ENCODE measurements at regions not wholly inside any gene's neighbourhood (a gene's known extent, or its start where the extent isn't known, plus 50 kb on each side); places are given as distances from the start of the nearest gene placed in this dataset.

DNA sequence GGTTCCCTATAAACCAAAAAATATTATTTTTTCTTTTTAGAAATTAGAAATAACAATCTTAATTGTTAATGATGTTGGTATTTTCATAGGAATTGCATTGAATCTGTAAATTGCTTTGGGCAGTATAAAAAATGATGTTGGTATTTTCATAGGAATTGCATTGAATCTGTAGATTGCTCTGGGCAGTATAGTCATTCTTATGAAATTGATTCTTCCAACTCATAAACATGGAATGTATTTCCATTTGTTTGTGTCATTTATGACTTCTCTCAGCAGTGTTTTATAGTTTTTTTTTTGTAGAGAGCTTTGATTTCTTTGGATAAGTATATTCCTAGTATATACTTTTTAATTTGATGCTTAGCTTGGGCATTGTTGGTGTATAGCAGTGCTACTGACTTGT lies 82.0 kb upstream of the NT5C1B start:
- no peak for DNase-seq

DNA sequence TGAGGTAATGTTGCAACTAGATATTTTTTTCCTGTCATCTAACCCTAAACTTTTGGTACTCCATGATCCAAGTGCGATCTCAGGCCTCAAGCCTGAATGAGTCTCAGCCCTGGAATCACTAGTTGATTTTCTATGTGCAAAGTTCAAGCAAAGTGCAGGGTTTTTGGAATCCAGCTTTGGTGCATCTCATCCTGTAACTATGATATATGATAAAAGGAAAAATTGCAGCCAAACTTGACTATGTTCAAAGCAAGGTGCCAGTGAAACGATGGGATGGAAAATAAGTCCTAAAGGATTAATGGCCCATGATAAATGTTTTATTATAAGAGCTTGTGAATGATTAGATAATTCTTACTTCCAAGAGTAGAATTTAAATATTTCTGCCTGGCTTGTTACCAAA lies 78.9 kb upstream of the NT5C1B start:
- no peak for DNase-seq

DNA sequence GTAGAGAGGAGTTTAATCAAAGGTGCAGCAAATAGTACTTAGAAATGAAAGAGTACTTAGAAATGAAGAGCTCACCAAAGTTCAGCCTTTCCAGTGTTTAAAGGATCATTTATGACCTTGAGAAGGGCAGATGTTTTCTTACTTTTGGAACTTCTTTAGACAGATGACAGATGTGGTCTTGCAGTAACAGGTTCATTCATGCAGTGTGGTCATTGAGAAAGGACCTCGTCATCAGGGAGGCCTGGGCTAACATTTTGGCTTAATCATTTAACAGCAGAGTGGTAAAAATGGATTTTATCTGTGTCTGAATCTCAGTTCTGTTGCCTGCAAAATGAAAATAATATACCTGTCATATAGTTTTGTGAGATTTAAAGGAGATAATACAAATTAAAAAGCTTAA lies 75.1 kb upstream of the NT5C1B start:
- DNase-seq: no peak

- no peak for DNase-seq
Measured at GRCh38 chr2:18663861-18664260, 74.5 kb upstream of the NT5C1B start.

DNA sequence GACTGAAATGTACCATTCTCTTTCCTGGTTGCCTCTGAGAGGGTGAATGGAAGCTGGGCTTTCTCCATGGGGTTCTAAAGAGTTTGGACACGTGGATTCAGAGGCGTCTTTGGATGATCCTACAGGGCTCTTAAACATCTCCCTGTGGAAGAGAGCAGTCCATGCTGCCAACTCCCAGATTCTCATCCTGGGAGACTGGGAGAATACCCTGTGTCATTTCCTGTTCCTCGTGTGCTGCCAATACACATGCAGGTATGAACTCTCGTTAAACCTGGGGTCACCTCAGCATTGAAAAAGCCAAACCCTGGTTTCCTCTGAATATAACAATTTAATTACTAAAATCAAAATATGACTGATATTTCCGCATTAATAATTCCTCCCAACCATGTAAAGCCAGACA lies 73.3 kb upstream of the NT5C1B start:
- DNase-seq: no peak

DNA sequence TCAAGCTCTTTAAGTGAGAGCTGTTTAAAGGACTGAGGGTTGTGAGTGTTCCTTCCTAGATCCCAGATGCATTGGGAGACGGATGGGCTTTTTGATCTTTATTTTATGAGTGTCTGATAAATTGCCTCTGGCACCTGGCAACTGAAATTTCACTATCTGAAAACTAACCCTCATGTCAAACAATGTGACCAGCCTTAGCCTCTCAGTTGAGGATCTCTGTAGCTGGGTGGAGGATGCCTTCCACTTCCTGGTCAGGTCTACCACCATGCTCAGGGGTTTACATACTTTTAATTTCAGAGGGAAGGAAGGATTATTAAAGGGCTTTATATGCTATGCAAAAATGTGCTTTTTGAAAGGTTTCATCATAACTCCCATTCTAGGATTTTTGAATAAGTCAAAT lies 70.5 kb upstream of the NT5C1B start:
- no peak for DNase-seq

DNA sequence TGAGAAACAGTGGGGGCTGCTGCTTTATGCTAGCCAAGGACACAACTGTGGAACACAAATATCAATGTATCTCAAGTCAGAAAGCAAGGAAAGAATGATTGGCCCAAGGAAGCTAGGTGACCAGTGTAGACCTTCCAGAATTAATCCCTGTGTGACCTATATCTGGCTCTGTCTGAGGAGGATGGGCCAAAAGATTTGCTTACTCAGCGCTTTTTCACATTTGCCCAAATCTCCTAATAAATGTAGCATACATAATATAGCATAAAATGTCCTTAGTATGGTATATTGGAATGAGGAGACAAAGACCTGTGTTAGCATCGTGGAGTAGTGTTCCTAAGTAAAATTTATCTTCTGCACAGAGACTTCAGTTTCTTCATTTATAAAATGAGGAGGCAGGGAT lies 66.7 kb upstream of the NT5C1B start:
- no peak for DNase-seq

GRCh38 chr2:18651842-18652774 lies 62.7 kb upstream of the NT5C1B start:
- no peak for DNase-seq

DNA sequence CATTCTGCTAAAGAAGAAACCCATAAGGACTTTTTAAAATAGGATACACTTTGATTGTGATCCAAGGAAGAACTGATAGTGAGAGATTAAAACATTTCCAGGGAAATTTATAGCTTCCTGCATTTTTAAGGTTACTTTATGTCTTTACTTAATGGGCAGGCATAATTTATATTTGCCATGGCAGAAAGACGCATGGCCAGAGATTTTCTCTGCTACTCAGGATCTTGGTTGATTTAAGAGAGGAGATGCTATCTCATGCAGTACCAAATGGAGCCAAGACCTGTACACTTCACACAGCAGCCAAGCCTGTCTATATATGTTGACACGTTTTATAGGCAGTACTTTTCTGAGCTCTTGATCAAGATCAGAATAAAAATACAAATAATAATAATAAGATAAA lies 60.9 kb upstream of the NT5C1B start:
- DNase-seq: no peak

GRCh38 chr2:18649502-18650135 lies 60.2 kb upstream of the NT5C1B start:
- no peak for DNase-seq

GRCh38 chr2:18648161-18648560 lies 58.8 kb upstream of the NT5C1B start:
- no peak for DNase-seq

- DNase-seq: no peak
Measured at GRCh38 chr2:18647731-18648130, 58.4 kb upstream of the NT5C1B start.

DNA sequence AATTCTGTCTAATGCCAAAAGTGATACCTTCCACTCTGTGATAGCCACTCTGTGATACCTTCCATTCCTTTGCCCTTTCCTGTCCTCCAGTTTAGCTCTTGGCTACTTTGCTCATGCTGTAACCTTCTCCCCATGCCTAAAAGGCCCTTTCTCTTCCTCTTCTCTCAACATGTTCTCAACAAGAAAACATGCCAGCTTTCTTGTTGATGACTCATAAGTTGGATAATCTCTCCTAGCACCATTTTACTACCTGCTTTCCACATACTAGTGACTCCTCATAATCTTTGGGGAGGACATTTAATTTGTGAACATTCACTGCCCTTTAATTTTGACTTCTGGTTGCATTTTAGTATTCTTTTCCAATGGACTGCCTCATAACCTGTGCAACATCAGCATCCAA lies 55.9 kb upstream of the NT5C1B start:
- DNase-seq: no peak

GRCh38 chr2:18644115-18644462 lies 54.7 kb upstream of the NT5C1B start:
- no peak for DNase-seq

DNA sequence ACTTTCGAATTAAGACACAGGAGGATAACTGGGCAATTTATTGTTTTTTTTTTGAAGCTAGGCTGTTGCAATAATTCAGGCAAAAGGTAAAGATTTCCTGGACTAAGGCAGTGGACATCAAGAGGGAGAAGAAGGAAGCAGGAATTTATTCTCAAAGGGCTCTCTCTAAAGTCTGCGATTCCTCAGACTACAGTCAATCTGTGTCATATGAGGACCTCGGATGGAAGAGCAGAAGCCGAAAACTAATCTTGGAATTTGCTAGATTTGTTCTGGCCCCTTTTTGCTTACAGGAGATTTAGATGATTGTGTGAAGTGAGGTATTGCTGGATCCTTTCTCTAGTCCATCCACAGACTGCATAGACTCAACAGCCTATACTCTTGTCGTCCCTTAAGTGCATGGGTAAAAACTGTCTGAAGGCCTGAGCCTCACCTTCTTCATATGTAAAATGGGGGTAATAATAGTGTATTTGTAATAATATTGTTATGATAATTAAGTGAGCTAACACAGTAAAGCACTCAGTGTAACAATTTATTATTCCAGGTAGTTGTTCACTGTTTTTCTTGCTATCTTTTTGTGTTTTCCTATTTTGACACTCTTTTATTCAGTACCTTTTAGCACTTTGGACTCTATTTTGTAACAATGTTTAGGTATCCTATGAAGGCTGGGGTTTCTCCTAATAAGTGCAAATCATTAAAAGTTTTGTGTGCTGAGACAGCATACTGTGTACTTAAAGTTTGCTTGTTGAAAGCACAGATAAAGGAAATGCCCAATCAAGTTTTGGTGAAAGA lies 54.2 kb upstream of the NT5C1B start:
- no peak for DNase-seq

GRCh38 chr2:18641823-18642222 lies 52.5 kb upstream of the NT5C1B start:
- no peak for DNase-seq

DNA sequence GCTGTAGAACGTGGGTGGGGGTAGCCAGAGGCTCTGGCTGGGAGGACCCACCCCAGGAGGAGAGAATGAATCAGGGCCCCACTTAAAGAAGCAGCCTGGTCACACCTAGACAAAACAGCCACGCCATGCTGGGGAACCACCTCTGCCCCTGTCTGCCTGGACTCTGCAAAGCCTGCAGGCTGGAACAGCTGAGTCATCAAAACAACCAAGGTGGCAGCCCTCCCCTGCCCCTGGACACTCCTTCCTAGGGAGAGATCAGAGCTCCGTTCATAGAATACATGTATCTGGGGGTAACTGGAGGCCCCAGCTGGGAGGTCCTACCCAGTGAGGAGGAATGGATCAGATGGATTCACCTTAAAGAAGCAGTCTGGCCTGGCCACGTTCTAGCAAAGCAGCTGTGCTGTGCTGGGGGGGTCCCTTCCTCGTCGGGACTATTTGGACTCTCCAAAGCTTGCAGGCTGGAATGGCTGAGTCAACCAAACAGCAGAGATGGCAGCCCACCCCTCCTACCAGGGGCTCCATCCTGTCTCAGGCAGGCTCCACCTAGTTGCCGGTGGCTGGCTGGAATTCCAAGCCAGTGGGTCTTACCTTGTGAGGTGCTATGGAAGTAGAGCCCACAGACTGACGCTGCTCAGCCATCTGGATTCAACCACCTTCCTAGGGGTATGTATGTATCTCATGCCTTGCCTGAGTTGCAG lies 50.5 kb upstream of the NT5C1B start:
- DNase-seq: no peak

All from nucleus accumbens (tissue), 56 donors.